SK-N-SH (cell line): ENCODE measurements at regions not wholly inside any gene's neighbourhood (a gene's known extent, or its start where the extent isn't known, plus 50 kb on each side); places are given as distances from the start of the nearest gene placed in this dataset.

Source experiments
- CTCF ChIA-PET: fragments of 300-600, 350-600 bp; formaldehyde crosslinking; extraction: SDS; loops from one replicate; lab custom pipeline; 2021; lab: Yijun Ruan, JAX
- POLR2A ChIA-PET: fragments of 350-600 bp; sonication (Branson Sonifier 250); formaldehyde crosslinking; extraction: SDS; loops from one replicate; lab custom pipeline; 2020; ENCODE audit warnings: antibody characterized with exemption, inconsistent platforms; lab: Yijun Ruan, JAX
- DNase-seq: peaks from one replicate; pipeline ENCODE4 v3.0.0; 2012
- H2AFZ ChIP-seq: fragments of 200-600 bp; sonication (generic); 2 replicates; pipeline ENCODE4 v1.8.1; 2016; ENCODE audit warnings: antibody characterized with exemption, mild to moderate bottlenecking, low read depth
- H3F3A ChIP-seq: fragments of 200-600 bp; sonication (generic); replicated peaks from 2 replicates; pipeline ENCODE3; 2016; ENCODE audit warnings: antibody characterized with exemption, mild to moderate bottlenecking; ENCODE audit not compliant: insufficient read depth
- H3K27ac ChIP-seq, 2 experiments: fragments of 200-500 bp in 1 of 2; fragments of 200-600 bp in 1 of 2; sonication (Bioruptor generic) in 1 of 2; sonication (generic), shearing (Covaris generic) in 1 of 2; 2 replicates each; pipeline versions ENCODE4 v1.5.1 to v1.6.1; 2014 to 2016; ENCODE audit warnings: low read depth in 2 of 2, inconsistent platforms in 1 of 2, low read length in 1 of 2, mild to moderate bottlenecking in 1 of 2, mixed read lengths in 1 of 2
- H3K27me3 ChIP-seq: fragments of 200-600 bp; sonication (generic), shearing (Covaris generic); 2 replicates; pipeline ENCODE4 v1.6.1; 2016; ENCODE audit warnings: mixed run types; ENCODE audit not compliant: insufficient read depth
- H3K36me3 ChIP-seq, 2 experiments: fragments of 200-500 bp in 1 of 2; fragments of 200-600 bp in 1 of 2; sonication (Bioruptor generic) in 1 of 2; sonication (generic) in 1 of 2; replicated peaks in 1 of 2; 2 replicates each; pipeline versions ENCODE3 to v1.5.1; 2014 to 2016; ENCODE audit warnings: low read length in 1 of 2, mild to moderate bottlenecking in 1 of 2; ENCODE audit not compliant: insufficient read depth in 2 of 2, control insufficient read depth in 1 of 2
- H3K4me1 ChIP-seq, 2 experiments: fragments of 200-500 bp in 1 of 2; fragments of 200-600 bp in 1 of 2; sonication (Bioruptor generic) in 1 of 2; sonication (generic), shearing (Covaris generic) in 1 of 2; 2 replicates each; pipeline versions ENCODE4 v1.5.1 to v1.6.1; 2014 to 2016; ENCODE audit warnings: low read depth in 1 of 2, low read length in 1 of 2, mixed run types in 1 of 2; ENCODE audit not compliant: insufficient read depth in 2 of 2, control insufficient read depth in 1 of 2
- H3K4me2 ChIP-seq: fragments of 200-600 bp; sonication (generic), shearing (Covaris generic); 2 replicates; pipeline ENCODE4 v1.6.1; 2017; ENCODE audit warnings: mixed run types
- H3K4me3 ChIP-seq, 2 experiments: fragments of 200-500 bp in 1 of 2; fragments of 200-600 bp in 1 of 2; sonication (Bioruptor generic) in 1 of 2; sonication (generic), shearing (Covaris generic) in 1 of 2; 2 replicates each; pipeline versions ENCODE4 v1.5.1 to v1.8.1; 2014 to 2016; ENCODE audit warnings: low read depth in 2 of 2, inconsistent platforms in 1 of 2, low read length in 1 of 2, mild to moderate bottlenecking in 1 of 2, mixed read lengths in 1 of 2, moderate library complexity in 1 of 2
- H3K79me2 ChIP-seq: fragments of 200-600 bp; sonication (generic); 2 replicates; pipeline ENCODE4 v1.8.1; 2017; ENCODE audit warnings: mild to moderate bottlenecking; ENCODE audit not compliant: insufficient read depth
- H3K9ac ChIP-seq: fragments of 200-600 bp; sonication (generic); 2 replicates; pipeline ENCODE4 v1.6.1; 2017; ENCODE audit warnings: mixed run types
- H3K9me2 ChIP-seq: fragments of 200-600 bp; sonication (generic); 2 replicates; pipeline ENCODE4 v1.6.1; 2017; ENCODE audit warnings: mixed run types
- H3K9me3 ChIP-seq: fragments of 200-600 bp; sonication (generic); 2 replicates; pipeline ENCODE4 v1.6.1; 2017; ENCODE audit warnings: mixed run types, mild to moderate bottlenecking, moderate library complexity
- H4K20me1 ChIP-seq: fragments of 200-600 bp; sonication (generic); 2 replicates; pipeline ENCODE4 v1.6.1; 2017; ENCODE audit warnings: mild to moderate bottlenecking, mixed run types; ENCODE audit not compliant: insufficient read depth
- CHD2 ChIP-seq: fragments of 150-350 bp; IDR thresholded peaks from 2 replicates; pipeline ENCODE4 v1.6.1; 2018; ENCODE audit warnings: low read length; ENCODE audit not compliant: partially characterized antibody
- EP300 ChIP-seq, 2 experiments: IDR thresholded peaks; 2 replicates each; pipeline versions ENCODE4 v1.4.0 to v1.6.1; 2012; ENCODE audit warnings: borderline replicate concordance in 1 of 2, low read depth in 1 of 2, low read length in 1 of 2
- EZH2phosphoT487 ChIP-seq: fragments of 200-600 bp; sonication (generic); IDR thresholded peaks from 2 replicates; pipeline ENCODE4 v1.6.1; 2017; ENCODE audit warnings: low read depth, mixed run types, mild to moderate bottlenecking, antibody characterized with exemption, moderate library complexity, borderline replicate concordance
- FOSL2 ChIP-seq: IDR thresholded peaks from 2 replicates; pipeline ENCODE4 v1.4.0; 2012; ENCODE audit warnings: low read depth, mild to moderate bottlenecking, moderate library complexity, borderline replicate concordance
- FOXJ3 ChIP-seq: sonication (generic); formaldehyde crosslinking; IDR thresholded peaks from 2 replicates; pipeline ENCODE4 v1.5.1; 2020; ENCODE audit warnings: mild to moderate bottlenecking, missing genetic modification reagents
- FOXM1 ChIP-seq: IDR thresholded peaks from 2 replicates; pipeline ENCODE4 v1.4.0; 2012; ENCODE audit warnings: low read depth, mild to moderate bottlenecking
- GABPA ChIP-seq: IDR thresholded peaks from 2 replicates; pipeline ENCODE4 v1.4.0; 2012; ENCODE audit warnings: low read depth, mild to moderate bottlenecking
- GATA2 ChIP-seq: sonication (generic); formaldehyde crosslinking; IDR thresholded peaks from 2 replicates; pipeline ENCODE4 v1.5.0; 2020; ENCODE audit warnings: mild to moderate bottlenecking, missing genetic modification reagents
- JUND ChIP-seq: IDR thresholded peaks from 2 replicates; pipeline ENCODE4 v1.4.0; 2012
- MAX ChIP-seq: IDR thresholded peaks from 2 replicates; pipeline ENCODE4 v1.4.0; 2012; ENCODE audit warnings: low read depth
- NFIC ChIP-seq: IDR thresholded peaks from 2 replicates; pipeline ENCODE4 v1.4.0; 2012; ENCODE audit warnings: borderline replicate concordance
- PBX3 ChIP-seq: IDR thresholded peaks from 2 replicates; pipeline ENCODE4; 2012
- POLR2AphosphoS5 ChIP-seq: IDR thresholded peaks from 2 replicates; pipeline ENCODE4 v1.6.1; 2012; ENCODE audit warnings: low read depth, low read length
- RAD21 ChIP-seq: IDR thresholded peaks from 2 replicates; pipeline ENCODE4 v1.6.1; 2012; ENCODE audit warnings: mild to moderate bottlenecking, low read length
- RCOR1 ChIP-seq: fragments of 150-350 bp; IDR thresholded peaks from 2 replicates; pipeline ENCODE4 v1.6.1; 2017; ENCODE audit warnings: antibody characterized with exemption, low read length
- REST ChIP-seq: IDR thresholded peaks from 2 replicates; pipeline ENCODE4 v1.6.1; 2012; ENCODE audit warnings: mild to moderate bottlenecking, low read depth, low read length, moderate library complexity
- RFX5 ChIP-seq: IDR thresholded peaks from 2 replicates; pipeline ENCODE4 v1.6.1; 2012; ENCODE audit warnings: mild to moderate bottlenecking, improper control_type of control experiment, low read length
- SIN3A ChIP-seq: IDR thresholded peaks from 2 replicates; pipeline ENCODE4 v1.6.1; 2012; ENCODE audit warnings: low read depth, mild to moderate bottlenecking, low read length, moderate library complexity, borderline replicate concordance
- SMC3 ChIP-seq: IDR thresholded peaks from 2 replicates; pipeline ENCODE4 v1.6.1; 2012; ENCODE audit warnings: low read depth, low read length, improper control_type of control experiment
- TAF1 ChIP-seq: IDR thresholded peaks from 2 replicates; pipeline ENCODE4 v1.6.1; 2012; ENCODE audit warnings: low read depth, mild to moderate bottlenecking, low read length, moderate library complexity, borderline replicate concordance
- TEAD4 ChIP-seq: IDR thresholded peaks from 2 replicates; pipeline ENCODE4 v1.4.0; 2012; ENCODE audit warnings: mild to moderate bottlenecking, borderline replicate concordance; ENCODE audit not compliant: insufficient read depth
- USF1 ChIP-seq: IDR thresholded peaks from 2 replicates; pipeline ENCODE4 v1.4.0; 2012; ENCODE audit warnings: low read depth, borderline replicate concordance
- USF2 ChIP-seq: fragments of 150-350 bp; IDR thresholded peaks from 2 replicates; pipeline ENCODE4 v1.6.1; 2017; ENCODE audit warnings: antibody characterized with exemption, low read length, low read depth, borderline replicate concordance
- WGBS: methylation state at CpG from one replicate; pipeline ENCODE4 v1.1.6; 2017; ENCODE audit warnings: low lambda C conversion rate; 5-methylcytosine and 5-hydroxymethylcytosine counted together

GRCh38 chr7:101705331-101705730 is 76.2 kb upstream of the MYL10 start:
- Histone ChIP-seq H3K4me1 (no peaks in the 10 kb centered on the region), H3K27ac (no peak overlapping the region), H3K9me3 (no peaks in the 10 kb centered on the region), H3K79me2 (no peaks in the 10 kb centered on the region), H3K4me2 (no peak overlapping the region), H4K20me1 (no peaks in the 10 kb centered on the region), H3K9me2 (no peaks in the 10 kb centered on the region), H3F3A (no peaks in the 10 kb centered on the region), H3K9ac (no peak overlapping the region), H3K36me3 (no peaks in the 10 kb centered on the region), H2AFZ (no peak overlapping the region), H3K27me3 (0 out of 2 replicates have a peak, but pooled peaks cover 14% of the 10 kb centered on the region), H3K4me3 (no peak overlapping the region)
- WGBS, result 68% methylated on average over 3 of the region's 3 CpGs
- ChIA-PET CTCF (no interaction called here), POLR2A (no interaction called here)
- no peak for DNase-seq
- TF ChIP-seq GABPA (no peak), SMC3 (no peak), POLR2AphosphoS5 (no peak), TEAD4 (no peak), RCOR1 (no peak), JUND (no peak), GATA2 (no peak), EP300 (IDR thresholded peaks at IDR 0.05; ENCODE audit: borderline replicate concordance in 1 of 2, low read depth in 1 of 2, low read length in 1 of 2) (no peak), FOXJ3 (CRISPR knock-in tag) (no peak), PBX3 (no peak), CHD2 (no peak), MAX (no peak), SIN3A (no peak), FOSL2 (no peak), EZH2phosphoT487 (no peak), RFX5 (no peak), RAD21 (no peak), USF1 (no peak)

GRCh38 chr7:101707587-101707986 is 78.5 kb upstream of the MYL10 start:
- no peaks in the 10 kb centered on the region for H3K4me1 ChIP-seq
- no peak for TF ChIP-seq FOSL2
- TF ChIP-seq USF2, result no peak
- TF ChIP-seq NFIC, result no peak
- no peak for TF ChIP-seq GABPA
- TF ChIP-seq REST, result no peak
- TF ChIP-seq TAF1, result no peak
- TF ChIP-seq CHD2, result no peak
- TF ChIP-seq FOXM1, result no peak
- no peak for TF ChIP-seq RFX5
- H3K27ac ChIP-seq, result no peak overlapping the region
- 0 out of 2 replicates have a peak, but pooled peaks cover 14% of the 10 kb centered on the region for H3K27me3 ChIP-seq
- H4K20me1 ChIP-seq, result no peaks in the 10 kb centered on the region
- DNase-seq, result no peak
- no peak overlapping the region for H3K9ac ChIP-seq
- ChIA-PET CTCF (interaction anchor here (1.7 to 2.0 kb wide), 2 partner anchors 19 to 165 kb away, joined by 4 to 5 read pairs; no protein-coding TSS in a partner anchor), POLR2A (no interaction called here)
- H3K4me3 ChIP-seq, result no peak overlapping the region
- no peaks in the 10 kb centered on the region for H3K79me2 ChIP-seq
- no peak overlapping the region for H2AFZ ChIP-seq
- H3K9me3 ChIP-seq, result no peaks in the 10 kb centered on the region
- H3F3A ChIP-seq, result no peaks in the 10 kb centered on the region
- no peaks in the 10 kb centered on the region for H3K36me3 ChIP-seq
- no peak overlapping the region for H3K4me2 ChIP-seq
- WGBS, result 82% methylated on average over 8 of the region's 8 CpGs
- H3K9me2 ChIP-seq, result no peaks in the 10 kb centered on the region
